K562 (cell line): ENCODE measurements at regions not wholly inside any gene's neighbourhood (a gene's known extent, or its start where the extent isn't known, plus 50 kb on each side); places are given as distances from the start of the nearest gene placed in this dataset.

Experiments used
- ATAC-seq: fragments of 200-7000 bp; cut with Tn5 transposase; 3 replicates; pipeline ENCODE4 v1.9.1; 2020; ENCODE audit warnings: moderate library complexity
- BruUV-seq: library from RNA; stranded (reverse); fragments of 400-500 nt; replicated peaks from 2 replicates; lab custom pipeline; 2021; lab: Mats Ljungman, UMichigan
- CTCF ChIA-PET: fragments of 300-600 bp; formaldehyde crosslinking; extraction: SDS; loops from one replicate; lab custom pipeline; 2021; ENCODE audit warnings: low intra/inter-chr PET ratio; lab: Yijun Ruan, JAX
- POLR2A ChIA-PET: fragments of 300-600, 350-650 bp; sonication (Branson Sonifier 250); formaldehyde crosslinking; extraction: SDS; loops from one replicate; lab custom pipeline; 2021; ENCODE audit warnings: antibody characterized with exemption, inconsistent platforms; lab: Yijun Ruan, JAX
- DNase-seq, 4 experiments: peaks; one replicate each; pipeline versions ENCODE4 v3.0.0 to v3.0.0-alpha.2; 2011 to 2018; ENCODE audit warnings: low spot score in 3 of 4, mixed read lengths in 3 of 4; ENCODE audit errors: extremely low read depth in 1 of 4
- FAIRE-seq: peaks from 2 replicates; lab custom pipeline; 2011; peaks lifted over from hg19 to GRCh38; lab: Jason Lieb, UNC
- H2AFZ ChIP-seq: 2 replicates; pipeline ENCODE4 v1.6.0; 2011; ENCODE audit warnings: low read depth, low read length, control low read depth, inconsistent platforms
- H3K27ac ChIP-seq: fragments of 200-600 bp; 3 replicates; pipeline ENCODE4 v1.8.0; 2011; ENCODE audit warnings: low read depth, mild to moderate bottlenecking, control low read depth, inconsistent platforms, low read length, moderate library complexity, mixed read lengths; ENCODE audit errors: extremely low read depth
- H3K27me3 ChIP-seq, 2 experiments: fragments of 300-600 bp in 1 of 2; 2 replicates in 1 of 2; 3 replicates in 1 of 2; pipeline versions ENCODE4 v1.6.0 to v1.8.0; 2011; ENCODE audit warnings: inconsistent platforms in 2 of 2, low read length in 2 of 2, mild to moderate bottlenecking in 1 of 2, mixed read lengths in 1 of 2, moderate library complexity in 1 of 2; ENCODE audit not compliant: control insufficient read depth in 2 of 2, insufficient read depth in 2 of 2
- H3K36me3 ChIP-seq: fragments of 300-600 bp; 3 replicates; pipeline ENCODE4 v1.8.0; 2011; ENCODE audit warnings: mild to moderate bottlenecking, low read length, inconsistent platforms; ENCODE audit not compliant: control insufficient read depth, insufficient read depth
- H3K4me1 ChIP-seq, 2 experiments: fragments of 200-600 bp in 1 of 2; replicated peaks in 1 of 2; 2 replicates in 1 of 2; 3 replicates in 1 of 2; pipeline versions ENCODE4 v1.5.1 to v1.8.0; 2011; ENCODE audit warnings: inconsistent platforms in 2 of 2, low read length in 2 of 2, mild to moderate bottlenecking in 1 of 2, mixed read lengths in 1 of 2, moderate library complexity in 1 of 2; ENCODE audit not compliant: control insufficient read depth in 2 of 2, insufficient read depth in 2 of 2
- H3K4me2 ChIP-seq: 2 replicates; pipeline ENCODE4 v1.6.1; 2011; ENCODE audit warnings: low read length, control low read depth, inconsistent platforms, mixed read lengths; ENCODE audit not compliant: insufficient read depth
- H3K4me3 ChIP-seq: fragments of 200-600 bp; sonication (generic), shearing (Covaris generic); 2 replicates; pipeline ENCODE4 v1.5.1; 2016; ENCODE audit warnings: control low read depth, inconsistent platforms
- H3K79me2 ChIP-seq: fragments of 200-600 bp; 3 replicates; pipeline ENCODE4 v1.8.0; 2011; ENCODE audit warnings: low read length, inconsistent platforms; ENCODE audit not compliant: control insufficient read depth, insufficient read depth
- H3K9ac ChIP-seq, 2 experiments: 2 replicates each; pipeline versions ENCODE4 v1.6.0 to v1.6.1; 2011; ENCODE audit warnings: low read depth in 2 of 2, low read length in 2 of 2, control low read depth in 1 of 2, inconsistent platforms in 1 of 2, mild to moderate bottlenecking in 1 of 2, mixed read lengths in 1 of 2; ENCODE audit not compliant: insufficient read depth in 1 of 2
- H3K9me1 ChIP-seq: one replicate; pipeline ENCODE4 v1.6.0; 2011; ENCODE audit warnings: inconsistent platforms, mild to moderate bottlenecking, low read length, moderate library complexity; ENCODE audit not compliant: control insufficient read depth, insufficient read depth
- H3K9me3 ChIP-seq: replicated peaks from 2 replicates; pipeline ENCODE4 v1.5.1; 2011; ENCODE audit warnings: low read depth, low read length, inconsistent platforms; ENCODE audit not compliant: control insufficient read depth, insufficient read depth
- H4K20me1 ChIP-seq: replicated peaks from 2 replicates; pipeline ENCODE4 v1.6.1; 2011; ENCODE audit warnings: low read length, inconsistent platforms, mixed read lengths; ENCODE audit not compliant: control insufficient read depth, insufficient read depth
- AFF4 ChIP-seq: sonication (generic); formaldehyde crosslinking; IDR thresholded peaks from 2 replicates; pipeline ENCODE4 v1.8.0; 2023; ENCODE audit warnings: mild to moderate bottlenecking, missing genetic modification reagents
- ARID1B ChIP-seq: fragments of 450-650 bp; IDR thresholded peaks from 2 replicates; pipeline ENCODE4 v1.6.1; 2016; ENCODE audit warnings: antibody characterized with exemption, mild to moderate bottlenecking, inconsistent platforms
- BRCA1 ChIP-seq, 2 experiments: fragments of 450-650 bp in 1 of 2; sonication (generic) in 1 of 2; formaldehyde crosslinking in 1 of 2; IDR thresholded peaks; 2 replicates each; pipeline versions ENCODE4 v1.5.0 to v1.6.1; 2017 to 2020; ENCODE audit warnings: mild to moderate bottlenecking in 1 of 2, missing genetic modification reagents in 1 of 2
- HDAC3 ChIP-seq: fragments of 450-650 bp; IDR thresholded peaks from 2 replicates; pipeline ENCODE4 v1.6.1; 2018; ENCODE audit warnings: borderline replicate concordance, mild to moderate bottlenecking, moderate library complexity; ENCODE audit not compliant: partially characterized antibody
- KLF1 ChIP-seq: fragments of 450-650 bp; IDR thresholded peaks from 2 replicates; pipeline ENCODE4 v1.6.1; 2016; ENCODE audit warnings: missing genetic modification characterization, missing compliant biosample characterization
- RBFOX2 ChIP-seq: fragments of 200-400 bp; formaldehyde crosslinking; IDR thresholded peaks from 2 replicates; pipeline ENCODE4 v1.6.1; 2017; ENCODE audit warnings: low read depth, mild to moderate bottlenecking, low read length, moderate library complexity
- SMAD3 ChIP-seq: fragments of 450-650 bp; formaldehyde crosslinking; conservative IDR thresholded peaks from 2 replicates; pipeline ENCODE4 v1.4.0; 2020; ENCODE audit warnings: mild to moderate bottlenecking
- TRIM24 ChIP-seq, 2 experiments: fragments of 450-650 bp; IDR thresholded peaks; 2 replicates each; pipeline ENCODE4 v1.6.1; 2016
- ZNF174 ChIP-seq: fragments of 250-450 bp; sonication (Bioruptor Pico); IDR thresholded peaks from 2 replicates; pipeline ENCODE4 v1.4.0; 2020; ENCODE audit warnings: mild to moderate bottlenecking
- ZSCAN32 ChIP-seq: fragments of 450-650 bp; formaldehyde crosslinking; IDR thresholded peaks from 2 replicates; pipeline ENCODE4 v1.4.0; 2020; ENCODE audit warnings: mild to moderate bottlenecking, moderate library complexity
- WGBS: fragments of 100-300 bp; shearing (Covaris generic); methylation state at CpG from one replicate; pipeline ENCODE4 v1.1.6; 2016; ENCODE audit warnings: low coverage, mixed read lengths; ENCODE audit not compliant: insufficient coverage; ENCODE audit errors: missing lambda C conversion rate; 5-methylcytosine and 5-hydroxymethylcytosine counted together
- in situ Hi-C: fragments of 300-500 bp; cut with MboI; formaldehyde crosslinking; loops from 4 replicates; pipeline ENCODE4 v1.15.0; 2018; ENCODE audit warnings: inconsistent platforms, mixed read lengths
- intact Hi-C: fragments of 100-400 bp; cut with micrococcal nuclease; formaldehyde crosslinking; loops from 2 replicates; pipeline ENCODE4 v1.14.2; 2022

DNA sequence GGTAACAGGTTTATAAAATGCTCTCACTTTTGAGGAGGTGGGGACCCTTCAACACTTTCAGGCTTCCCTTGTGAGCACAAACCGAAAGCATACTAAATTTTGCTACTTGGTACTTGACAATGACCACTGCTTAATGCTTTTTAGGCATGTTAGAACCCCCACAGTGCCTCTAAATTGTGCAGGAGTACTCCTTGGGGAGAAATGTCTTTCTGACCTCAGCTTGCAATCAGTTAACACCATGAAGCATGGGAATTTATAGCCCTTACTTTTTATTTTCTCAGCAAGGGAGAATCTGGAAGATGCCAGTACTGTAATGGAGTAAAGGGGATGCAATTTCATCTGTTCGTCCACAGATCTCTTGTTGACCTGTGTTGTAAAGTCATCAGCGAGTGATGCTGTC is 308.9 kb upstream of the TBC1D5 start (continued):
- TF ChIP-seq AFF4, result no peak
- no peak for TF ChIP-seq RBFOX2
- no peak for TF ChIP-seq HDAC3

GRCh38 chr3:18049096-18049495 is 306.7 kb upstream of the TBC1D5 start:
- H4K20me1 ChIP-seq, result no peaks in the 10 kb centered on the region
- POLR2A ChIA-PET, result no interaction called here
- no peaks in the 10 kb centered on the region for H3K27me3 ChIP-seq
- no peak for FAIRE-seq
- H3K9me3 ChIP-seq, result no peaks in the 10 kb centered on the region
- CTCF ChIA-PET, result no interaction called here
- H3K27ac ChIP-seq, result no peak overlapping the region
- no peak for ATAC-seq
- DNase-seq, result no peak
- in situ Hi-C loops (no loop called here), intact Hi-C loops (no loop called here)
- no TSS peak for BruUV-seq
- H3K4me2 ChIP-seq, result no peak overlapping the region
- no peaks in the 10 kb centered on the region for H3K36me3 ChIP-seq
- no peak overlapping the region for H3K9ac ChIP-seq
- H3K4me3 ChIP-seq, result no peak overlapping the region
- H3K4me1 ChIP-seq, result no peaks in the 10 kb centered on the region
- 20% methylated on average over 4 of the region's 4 CpGs for WGBS
- no peaks in the 10 kb centered on the region for H3K79me2 ChIP-seq
- H2AFZ ChIP-seq, result no peak overlapping the region
- no peaks in the 10 kb centered on the region for H3K9me1 ChIP-seq
- TF ChIP-seq SMAD3, result no peak
- no peak for TF ChIP-seq KLF1 (tag)
- TF ChIP-seq TRIM24 (IDR thresholded peaks at IDR 0.05), result no peak
- TF ChIP-seq ARID1B, result no peak
- no peak for TF ChIP-seq ZSCAN32
- no peak for TF ChIP-seq ZNF174 (CRISPR knock-in tag)
- no peak for TF ChIP-seq BRCA1 (IDR thresholded peaks at IDR 0.05)
- no peak for TF ChIP-seq BRCA1 (CRISPR knock-in tag; IDR thresholded peaks at IDR 0.05)
